GM21723 (cell line): ENCODE measurements at regions not wholly inside any gene's neighbourhood (a gene's known extent, or its start where the extent isn't known, plus 50 kb on each side); places are given as distances from the start of the nearest gene placed in this dataset.

Experiments used
- ATAC-seq: cut with Tn5 transposase; IDR thresholded peaks from one replicate; pipeline ENCODE4 v1.9.1; 2021; ENCODE audit warnings: mild to moderate bottlenecking, moderate library complexity; ENCODE audit not compliant: unreplicated experiment

DNA sequence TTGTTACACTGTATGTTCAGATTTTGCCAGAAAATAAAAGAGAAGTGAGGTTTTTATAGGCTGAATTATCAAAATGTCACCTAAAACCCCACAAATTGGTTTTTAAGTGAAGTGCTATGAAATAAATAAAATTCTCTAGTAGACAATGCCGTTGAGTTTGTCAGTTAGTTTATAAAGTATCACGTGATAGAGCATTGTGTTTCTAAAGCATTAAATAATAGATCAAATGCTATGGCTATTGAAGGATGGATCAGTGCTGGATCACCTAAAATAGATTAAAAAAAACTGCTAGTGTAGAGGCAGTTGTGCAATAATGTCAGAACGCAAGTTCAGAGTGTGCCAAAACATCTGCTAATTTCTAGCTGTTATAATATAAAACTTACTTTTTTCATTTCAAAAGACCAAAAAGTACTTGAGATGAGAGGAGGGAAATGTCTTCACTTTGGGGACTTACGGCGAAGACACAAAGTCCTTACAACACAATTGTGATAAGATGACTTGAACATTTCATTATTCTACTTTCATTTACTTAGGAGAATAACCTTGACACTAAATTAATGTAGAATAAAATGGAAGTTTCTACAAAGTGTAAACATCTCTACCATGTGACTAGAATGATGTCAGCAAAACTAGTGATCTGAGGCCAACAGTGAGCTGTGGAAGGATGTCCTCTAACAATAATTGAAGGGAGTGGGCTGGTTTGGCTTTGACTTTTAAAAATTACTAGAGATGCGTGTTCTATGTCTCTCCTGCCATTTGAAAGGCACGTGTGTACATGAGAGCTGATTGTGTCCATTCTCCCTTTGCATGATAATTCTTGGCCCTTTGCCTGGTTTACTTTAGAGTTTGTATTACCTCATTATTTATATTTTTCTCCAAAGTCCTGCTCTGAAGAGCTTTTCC, 154.4 kb upstream of the PDE3A start:
- ATAC-seq, result no peak

DNA sequence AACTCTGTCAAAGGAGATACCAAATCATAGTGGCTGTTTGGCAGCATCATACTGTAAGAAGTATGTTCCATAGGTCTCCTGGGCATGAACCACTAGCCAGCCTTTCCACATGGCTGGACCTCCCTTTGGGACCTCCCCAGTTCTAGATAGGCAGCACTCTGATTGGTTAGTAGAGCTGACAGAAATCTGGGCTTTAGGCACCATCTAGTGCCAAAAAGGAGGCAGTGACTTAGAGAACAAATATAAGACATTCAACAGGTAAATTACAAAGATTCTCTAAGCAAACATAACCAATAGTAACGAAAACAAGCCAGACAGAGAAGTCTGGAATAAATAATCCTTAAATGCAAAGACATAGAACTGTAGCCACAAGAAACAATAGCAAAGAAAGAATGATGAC, 148.0 kb upstream of the PDE3A start:
- ATAC-seq, result no peak

DNA sequence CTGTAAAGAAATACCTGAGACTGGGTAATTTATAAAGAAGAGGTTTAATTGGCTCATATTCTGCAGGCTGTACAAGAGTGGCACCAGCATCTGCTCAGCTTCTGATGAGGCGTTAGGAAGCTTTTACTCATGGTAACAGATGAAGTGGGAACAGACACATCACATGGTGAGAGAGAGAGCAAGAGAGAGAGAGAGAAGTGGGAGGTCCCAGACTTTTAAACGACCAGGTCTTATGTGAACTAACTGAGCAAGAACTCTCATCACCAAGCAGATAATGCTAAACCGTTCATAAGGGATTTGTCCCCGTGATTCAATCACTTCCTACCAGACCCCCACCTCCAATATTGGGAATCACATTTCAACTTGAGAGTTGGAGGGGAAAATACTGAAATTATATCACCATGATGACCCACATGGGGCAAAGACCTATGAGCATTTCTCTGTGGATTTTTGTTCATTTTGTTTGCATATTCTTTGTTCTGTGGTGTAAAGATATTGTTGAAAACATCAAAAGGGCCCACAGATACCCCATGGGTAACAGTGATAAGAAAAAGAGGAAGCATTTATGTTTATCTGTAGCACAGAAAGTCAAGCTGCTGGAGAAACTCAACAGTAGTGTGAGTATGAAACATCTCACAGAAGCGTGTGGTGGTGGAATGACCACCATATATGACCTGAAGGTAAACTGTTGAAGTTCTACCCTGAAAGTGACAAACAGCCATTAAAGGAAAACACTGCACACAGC, 135.2 kb upstream of the PDE3A start:
- no peak for ATAC-seq

DNA sequence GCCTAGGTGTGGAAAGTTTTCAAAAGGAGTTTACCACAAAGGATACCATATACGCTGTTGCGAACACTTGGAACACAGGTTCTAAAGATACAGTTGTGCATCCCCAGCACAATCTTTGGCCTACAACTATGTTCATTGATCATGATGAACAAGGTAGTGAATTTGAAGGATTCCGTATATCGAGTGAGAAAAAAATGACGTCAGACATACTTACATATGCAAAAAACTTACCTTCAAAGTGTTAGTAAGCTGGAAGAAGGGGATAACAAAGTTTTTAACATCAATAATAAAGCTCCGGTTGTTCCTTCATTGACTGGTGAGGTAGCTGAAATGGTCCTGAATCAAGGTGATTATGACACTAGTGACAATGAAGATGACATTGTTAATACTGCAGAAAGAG, 133.9 kb upstream of the PDE3A start:
- no peak for ATAC-seq

DNA sequence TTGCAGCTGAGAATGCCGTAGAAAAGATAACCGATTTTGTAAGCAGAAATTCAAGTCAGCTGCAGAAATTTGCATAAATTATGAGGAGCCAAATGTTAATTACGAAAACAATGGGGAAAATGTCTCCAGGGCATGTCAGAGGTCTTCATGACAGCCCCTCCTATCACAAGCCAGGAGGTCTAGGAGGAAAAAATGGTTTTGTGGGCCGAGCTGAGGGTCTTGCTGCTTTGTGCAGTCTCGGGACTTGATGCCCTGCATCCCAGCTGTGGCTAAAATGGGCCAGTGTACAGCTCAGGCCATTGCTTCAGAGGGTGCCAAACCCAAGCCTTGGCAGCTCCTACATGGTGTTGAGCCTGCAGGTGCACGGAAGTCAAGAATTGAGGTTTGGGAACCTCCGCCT, 131.2 kb upstream of the PDE3A start:
- no peak for ATAC-seq

DNA sequence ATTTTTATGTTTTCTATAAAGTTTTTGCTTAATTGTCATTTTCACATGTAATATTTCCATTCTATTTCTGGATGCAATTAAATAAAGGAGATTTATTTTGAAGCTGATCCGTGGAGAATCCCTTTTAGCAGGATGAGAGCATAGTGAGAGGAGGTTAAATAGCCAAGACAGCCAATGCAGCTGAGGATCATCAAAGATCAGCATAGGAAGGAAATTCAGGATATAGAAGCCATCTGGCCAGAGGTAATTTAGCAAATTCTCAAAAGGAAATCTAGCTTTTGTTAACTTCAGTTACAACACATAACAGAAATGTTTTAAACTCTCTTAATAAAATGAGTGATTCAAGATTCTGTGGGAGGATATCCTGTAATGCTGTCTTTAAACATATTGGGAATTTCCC, 122.8 kb upstream of the PDE3A start:
- ATAC-seq, result no peak

DNA sequence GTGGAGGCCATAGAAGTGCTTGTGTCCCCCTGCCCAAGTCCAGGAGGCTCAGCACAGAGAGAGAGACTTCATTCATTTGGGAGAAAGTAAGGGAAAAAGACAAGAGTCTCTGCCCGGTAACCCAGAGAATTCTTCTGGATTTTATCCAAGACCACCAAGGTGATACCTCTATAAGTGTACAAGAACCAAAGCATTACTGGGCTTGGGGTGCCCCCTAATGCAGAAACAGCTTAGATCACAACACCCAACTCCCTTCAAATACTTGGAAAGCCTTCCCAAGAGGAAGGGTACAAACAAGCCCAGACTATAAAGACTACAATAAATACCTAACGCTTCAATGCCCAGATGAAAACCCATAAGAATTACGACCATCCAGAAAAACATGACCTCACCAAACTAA, 119.7 kb upstream of the PDE3A start:
- ATAC-seq, result no peak

DNA sequence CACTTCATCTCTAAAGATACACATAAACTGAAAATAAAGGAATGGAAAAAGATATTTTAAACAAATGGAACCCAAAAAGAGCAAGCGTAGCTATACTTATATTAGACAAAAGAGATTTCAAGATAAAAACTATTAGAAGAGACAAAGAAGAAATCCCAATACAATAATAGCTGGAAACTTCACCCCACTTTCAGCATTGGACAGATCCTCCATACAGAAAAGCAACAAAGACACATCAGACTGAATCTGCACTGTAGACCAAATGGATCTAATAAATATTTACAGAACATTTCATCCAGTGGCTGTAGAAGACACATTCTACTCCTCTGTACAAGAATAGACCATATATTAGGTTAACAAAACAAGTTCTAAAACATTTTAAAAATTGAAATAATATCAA, 117.6 kb upstream of the PDE3A start:
- no peak for ATAC-seq

DNA sequence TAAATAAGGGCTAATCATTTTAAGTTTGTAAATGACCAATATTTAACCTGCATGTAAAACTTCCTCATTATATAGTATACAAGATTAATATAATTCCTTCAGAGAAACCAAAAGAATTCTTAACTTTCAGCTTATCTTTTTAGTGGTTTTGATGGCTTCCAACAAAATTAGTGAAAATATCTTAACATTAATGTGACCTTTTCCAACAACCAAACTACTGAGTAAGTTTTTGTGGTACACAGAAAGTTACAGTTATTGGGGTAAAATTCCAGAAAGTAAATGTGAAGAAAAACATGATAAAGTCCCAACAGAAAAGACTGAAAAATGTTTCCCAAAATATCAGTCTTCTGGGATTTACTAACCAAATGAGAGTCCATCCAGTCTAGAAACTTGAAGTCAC, 111.0 kb upstream of the PDE3A start:
- no peak for ATAC-seq

DNA sequence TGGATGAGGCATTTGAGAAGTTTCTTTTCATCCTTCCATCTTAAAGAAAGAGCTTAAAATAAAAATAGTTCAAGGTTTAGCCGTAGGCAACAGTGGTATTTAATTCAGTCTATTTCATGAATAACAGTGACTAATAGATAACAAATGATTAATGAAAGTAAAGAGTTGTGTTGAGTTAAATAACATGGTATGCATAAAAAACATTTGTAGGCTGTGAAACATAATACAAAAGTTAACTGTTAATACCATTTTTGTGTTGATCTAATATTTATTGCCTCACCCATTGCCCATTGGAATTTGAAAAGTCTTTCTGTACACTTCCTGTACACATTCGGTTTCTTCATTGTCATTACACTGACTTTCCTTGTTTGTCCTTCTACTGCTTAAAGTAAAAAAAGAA, 108.6 kb upstream of the PDE3A start:
- no peak for ATAC-seq

DNA sequence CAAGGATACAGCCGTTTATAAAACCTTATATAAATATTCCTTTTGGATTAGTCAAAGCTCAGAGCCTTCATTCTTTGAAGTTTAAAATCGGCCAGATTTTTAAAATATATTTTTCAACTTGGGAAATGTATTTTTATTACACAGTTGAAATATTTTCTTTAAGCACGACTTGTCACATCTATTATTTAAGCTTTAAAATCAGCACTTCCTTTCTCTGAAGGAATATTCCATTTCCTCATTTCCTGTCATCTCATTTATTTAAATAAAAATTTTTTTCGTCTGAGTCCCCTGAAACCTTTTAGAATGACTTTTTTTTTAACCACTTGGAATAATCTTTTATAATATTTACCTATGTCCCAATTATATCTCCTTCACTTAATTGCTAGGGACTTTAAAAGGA, 107.5 kb upstream of the PDE3A start:
- no peak for ATAC-seq

DNA sequence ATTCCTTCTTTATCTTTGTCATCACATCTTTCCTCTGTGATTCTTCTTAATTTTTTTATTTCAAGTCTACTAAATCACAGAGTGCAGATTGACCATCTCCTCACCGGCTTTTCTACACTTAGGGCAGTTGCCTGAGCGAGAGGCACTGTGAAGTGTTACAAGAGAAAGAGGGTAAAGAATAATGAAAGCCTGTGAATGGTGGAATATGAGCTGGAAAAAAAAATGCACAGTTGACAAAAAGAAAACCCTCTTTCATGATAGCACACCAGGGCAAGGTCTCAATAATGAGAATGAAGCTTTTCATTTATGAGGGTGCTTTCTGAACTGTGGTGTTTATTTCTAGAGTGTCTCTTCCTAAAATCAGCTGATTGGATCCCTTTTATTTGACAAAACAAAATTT, 106.2 kb upstream of the PDE3A start:
- no peak for ATAC-seq

DNA sequence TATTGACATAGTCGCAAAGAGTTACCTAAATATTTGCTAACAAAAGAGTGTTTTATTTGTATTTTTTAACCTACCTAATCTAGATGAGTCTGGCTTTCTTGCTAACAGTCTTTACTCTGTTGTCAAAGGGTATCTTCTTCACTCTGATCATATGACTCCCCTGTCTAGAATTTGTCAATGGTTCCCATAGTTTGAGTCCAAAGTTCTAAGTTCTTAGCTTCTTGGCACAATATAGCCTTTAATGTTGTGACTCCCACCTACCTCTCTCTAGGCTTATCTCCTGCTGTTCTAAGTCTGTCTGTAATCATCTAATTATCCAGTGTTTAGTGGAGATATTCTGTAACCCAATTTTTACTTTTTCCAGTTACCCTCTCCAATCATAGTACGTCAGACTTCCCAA, 104.3 kb upstream of the PDE3A start:
- no peak for ATAC-seq

DNA sequence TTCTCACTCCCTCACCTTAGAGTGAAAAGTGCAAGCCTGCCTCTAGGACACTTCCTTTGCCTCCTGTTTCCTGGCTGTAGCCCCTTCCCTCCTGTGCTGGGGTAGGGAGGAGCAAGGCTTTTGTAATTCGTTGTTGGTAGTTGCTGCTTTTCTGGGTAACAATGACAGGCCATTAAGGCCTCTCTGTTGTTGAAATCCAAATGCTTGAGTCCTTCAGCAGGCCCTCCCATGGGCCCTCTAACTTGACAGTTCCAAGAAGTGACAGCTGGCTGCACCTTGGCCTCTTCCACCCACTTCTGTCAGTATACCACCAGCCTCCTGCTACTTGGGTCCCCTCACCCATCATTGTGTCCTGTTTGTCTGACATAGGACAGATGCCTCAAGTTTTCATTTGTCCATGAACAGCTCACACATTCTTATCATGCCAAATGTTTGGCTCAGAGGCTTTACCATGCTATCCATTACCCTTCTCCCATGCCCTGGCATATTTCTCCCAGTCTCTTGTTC, 103.7 kb upstream of the PDE3A start:
- ATAC-seq, result no peak

DNA sequence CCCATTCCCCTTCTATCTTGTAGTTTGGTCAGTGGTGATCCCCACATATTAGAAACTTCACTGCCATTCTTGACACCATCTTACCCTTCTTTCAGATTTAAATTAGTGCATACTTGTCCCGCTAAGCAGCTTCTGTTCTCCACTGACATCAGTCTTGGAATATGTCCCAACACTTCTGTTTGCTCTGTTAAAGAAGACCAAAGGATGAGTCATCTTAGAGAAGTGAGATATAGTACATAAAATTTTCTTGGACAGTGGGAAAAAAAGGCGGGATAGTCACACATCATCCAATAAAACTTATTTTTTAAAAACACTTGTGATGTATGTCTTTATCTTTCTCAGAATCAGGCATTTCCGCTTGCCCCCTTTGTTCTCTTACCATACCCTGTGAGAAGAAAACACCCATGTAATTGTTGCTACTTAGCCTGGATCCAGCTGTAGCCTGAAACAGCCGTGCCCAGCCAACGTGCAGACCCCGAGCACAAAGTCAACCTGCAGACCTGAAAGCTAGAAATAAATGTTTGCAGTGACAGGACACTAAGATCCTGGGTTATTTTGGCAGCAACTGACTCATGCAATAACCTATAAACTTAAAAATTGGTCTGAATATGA, 100.1 kb upstream of the PDE3A start:
- no peak for ATAC-seq

DNA sequence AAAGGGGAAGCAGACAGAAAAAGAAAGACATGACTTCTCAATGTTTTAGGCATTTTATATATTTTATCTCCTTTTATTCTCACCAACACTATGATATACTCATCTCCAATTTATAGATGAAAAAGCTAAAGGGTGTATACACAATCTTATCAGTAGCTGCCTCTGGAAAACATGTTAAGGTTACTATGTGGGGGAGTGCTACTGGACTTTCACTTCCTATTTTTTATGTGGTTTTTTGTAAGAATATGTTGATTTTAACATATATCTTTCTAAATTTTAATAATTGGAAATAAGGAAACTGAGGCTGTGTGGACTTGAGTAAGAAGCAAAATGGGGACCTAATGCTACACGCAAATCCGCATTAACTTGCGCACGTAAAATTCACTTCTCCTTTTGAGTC, 99.6 kb upstream of the PDE3A start:
- ATAC-seq, result no peak

DNA sequence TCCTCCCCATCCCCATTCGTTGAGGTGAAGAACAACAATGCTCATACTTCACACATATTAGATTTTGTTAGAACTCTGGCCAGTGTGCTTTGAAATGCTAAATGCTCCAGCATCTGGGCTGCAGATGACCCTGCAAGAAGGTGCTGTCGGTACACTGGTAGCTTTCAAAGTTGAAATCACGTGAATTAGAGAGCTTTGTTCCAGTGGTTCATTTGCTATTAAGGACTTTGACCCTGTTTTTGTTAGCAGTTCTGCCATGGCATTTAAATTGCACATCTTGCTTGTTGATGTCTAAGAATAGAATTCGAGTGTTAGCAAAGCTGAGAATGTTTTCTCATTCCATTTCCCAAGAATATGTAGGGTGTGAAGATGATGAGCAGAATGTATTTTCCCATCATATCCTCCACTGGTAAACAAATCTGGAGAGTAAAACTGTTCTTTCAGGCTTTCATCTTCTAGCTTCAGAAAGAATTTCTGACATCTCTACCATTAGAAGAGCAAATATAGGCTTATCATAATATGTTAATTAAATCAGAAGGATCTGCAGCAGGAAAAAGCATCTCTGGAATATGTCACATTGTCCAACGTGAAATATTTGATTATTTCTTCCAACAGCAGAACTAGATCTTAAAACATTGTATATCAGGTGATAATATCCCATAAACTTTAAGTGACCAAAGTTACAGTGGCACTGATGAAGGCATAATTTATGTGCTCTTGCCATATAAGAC, 98.8 kb upstream of the PDE3A start:
- ATAC-seq, result no peak

DNA sequence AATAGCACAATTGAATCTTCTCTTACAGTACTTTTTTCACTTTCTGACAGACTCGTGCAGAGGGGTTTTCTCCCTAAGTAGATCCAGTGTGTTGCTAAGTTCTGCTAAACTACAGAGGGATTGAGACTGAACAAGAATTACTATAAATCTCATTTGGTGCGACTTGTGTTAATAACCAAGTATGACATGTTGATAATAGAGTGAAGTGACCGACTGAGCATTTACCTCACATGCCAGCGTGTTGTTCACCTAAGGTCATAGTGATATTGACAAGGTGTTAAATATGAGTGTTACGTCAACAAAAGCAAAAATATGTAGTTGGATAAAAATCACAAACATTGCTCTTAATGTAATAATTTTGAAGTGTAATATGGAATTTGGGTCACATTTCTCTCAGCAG, 97.8 kb upstream of the PDE3A start:
- ATAC-seq, result no peak

DNA sequence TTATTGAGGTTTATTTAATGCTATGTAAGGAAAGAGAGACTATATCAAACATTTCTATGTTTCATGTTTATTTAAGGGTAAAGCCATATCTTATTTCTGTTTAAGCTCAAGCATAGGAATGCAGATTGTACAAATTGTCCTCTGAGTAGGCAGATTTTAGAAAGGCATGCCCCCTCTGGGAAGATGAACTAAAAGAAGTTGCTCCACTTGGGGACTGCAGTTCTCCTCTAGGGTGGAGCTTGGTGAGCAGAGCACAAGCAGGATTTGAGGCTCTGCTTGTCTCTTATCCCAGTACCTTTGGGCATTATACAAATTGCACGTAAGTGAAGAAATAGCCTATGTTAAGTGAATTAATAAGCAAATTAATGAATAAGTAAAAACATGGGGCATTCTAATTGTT, 96.2 kb upstream of the PDE3A start:
- no peak for ATAC-seq

DNA sequence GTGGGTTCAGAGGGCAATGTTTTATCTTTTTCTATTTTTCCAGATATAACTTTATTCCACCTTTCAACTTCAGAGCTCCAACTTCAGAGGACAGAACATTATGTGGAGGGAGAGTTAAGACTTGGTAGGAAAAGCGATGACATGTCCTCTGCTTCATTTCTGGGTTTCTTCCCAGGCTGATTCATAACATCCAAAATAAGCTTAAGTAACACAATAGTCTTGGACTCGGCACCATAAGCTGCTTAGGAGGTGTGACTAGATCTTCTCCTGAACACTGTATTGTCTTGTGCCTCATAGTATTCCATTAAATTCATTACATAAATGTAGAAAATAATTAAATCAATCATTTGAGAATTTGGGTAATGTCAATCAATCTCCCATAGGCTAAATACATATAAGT, 95.5 kb upstream of the PDE3A start:
- no peak for ATAC-seq

DNA sequence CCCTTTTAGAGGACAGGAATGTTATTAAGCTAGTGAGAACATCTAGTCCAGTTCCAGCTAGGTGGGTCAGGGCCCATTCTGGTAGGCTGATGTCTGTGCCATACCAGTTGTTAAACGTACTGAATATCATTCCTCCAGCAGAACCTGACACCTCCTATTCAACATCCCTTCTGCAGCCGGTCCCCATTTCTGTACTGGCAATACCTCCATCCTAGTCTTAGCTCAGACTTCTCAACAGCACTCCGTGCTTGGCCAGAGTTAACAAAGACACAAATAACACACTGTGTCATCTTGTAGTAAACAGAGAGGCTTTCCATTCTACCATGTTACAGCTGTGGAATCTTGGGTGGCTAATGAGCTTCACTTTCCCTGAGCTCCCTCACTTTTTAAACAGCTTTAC, 94.3 kb upstream of the PDE3A start:
- ATAC-seq, result no peak
